Brain microvascular endothelial cell (primary cell): ENCODE measurements at regions not wholly inside any gene's neighbourhood (a gene's known extent, or its start where the extent isn't known, plus 50 kb on each side); places are given as distances from the start of the nearest gene placed in this dataset.

Source experiments
- DNase-seq: peaks from one replicate; pipeline ENCODE4 v3.0.0-alpha.2; 2020
- H3K27ac ChIP-seq: fragments of 250-450 bp; sonication (Bioruptor Pico); 2 replicates; pipeline ENCODE4 v1.5.1; 2020; ENCODE audit warnings: mild to moderate bottlenecking, moderate library complexity
- H3K27me3 ChIP-seq: fragments of 250-450 bp; sonication (Bioruptor Pico); replicated peaks from 2 replicates; pipeline ENCODE4 v1.5.1; 2020; ENCODE audit warnings: mild to moderate bottlenecking
- H3K36me3 ChIP-seq: fragments of 250-450 bp; sonication (Bioruptor Pico); replicated peaks from 2 replicates; pipeline ENCODE4 v1.5.1; 2020; ENCODE audit warnings: mild to moderate bottlenecking
- H3K4me3 ChIP-seq: 2 replicates; pipeline ENCODE4 v1.5.1; 2011; ENCODE audit warnings: low read depth, mild to moderate bottlenecking, control low read depth, low read length, moderate library complexity
- in situ Hi-C: cut with HindIII; loops from 2 replicates; pipeline ENCODE4 v1.10.0; 2017; ENCODE audit warnings: low sequenced_read_pairs, low pct_ligation_motif_present
- TF ChIP-seq, protein P1 (sequence below): IDR thresholded peaks from 2 replicates; pipeline ENCODE4 v1.5.1; 2011; ENCODE audit warnings: low read depth, mild to moderate bottlenecking, moderate library complexity, low read length, control low read depth, inconsistent platforms; ENCODE audit errors: missing control alignments

DNA sequence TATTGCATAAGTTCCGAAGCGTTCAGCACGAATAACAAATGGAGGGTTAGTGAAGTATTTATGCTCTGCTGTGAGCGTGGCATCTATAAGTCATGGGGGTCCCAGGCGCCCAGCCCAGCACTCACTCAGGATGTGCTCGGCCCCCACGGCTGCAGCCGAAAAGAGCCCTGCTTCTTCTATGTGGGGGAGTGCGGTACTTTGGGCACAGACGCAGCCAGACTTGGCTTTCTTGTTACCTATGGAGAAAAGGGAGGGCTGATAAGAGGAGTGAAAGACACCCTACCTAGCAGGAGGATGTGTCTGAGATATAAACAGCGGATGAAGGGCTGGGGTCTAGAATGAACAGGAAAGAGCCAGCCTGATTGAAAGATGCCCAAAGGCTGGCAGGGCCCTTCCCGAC, 51.4 kb downstream of the MRPL36 start:
- TF ChIP-seq, protein P1, sequence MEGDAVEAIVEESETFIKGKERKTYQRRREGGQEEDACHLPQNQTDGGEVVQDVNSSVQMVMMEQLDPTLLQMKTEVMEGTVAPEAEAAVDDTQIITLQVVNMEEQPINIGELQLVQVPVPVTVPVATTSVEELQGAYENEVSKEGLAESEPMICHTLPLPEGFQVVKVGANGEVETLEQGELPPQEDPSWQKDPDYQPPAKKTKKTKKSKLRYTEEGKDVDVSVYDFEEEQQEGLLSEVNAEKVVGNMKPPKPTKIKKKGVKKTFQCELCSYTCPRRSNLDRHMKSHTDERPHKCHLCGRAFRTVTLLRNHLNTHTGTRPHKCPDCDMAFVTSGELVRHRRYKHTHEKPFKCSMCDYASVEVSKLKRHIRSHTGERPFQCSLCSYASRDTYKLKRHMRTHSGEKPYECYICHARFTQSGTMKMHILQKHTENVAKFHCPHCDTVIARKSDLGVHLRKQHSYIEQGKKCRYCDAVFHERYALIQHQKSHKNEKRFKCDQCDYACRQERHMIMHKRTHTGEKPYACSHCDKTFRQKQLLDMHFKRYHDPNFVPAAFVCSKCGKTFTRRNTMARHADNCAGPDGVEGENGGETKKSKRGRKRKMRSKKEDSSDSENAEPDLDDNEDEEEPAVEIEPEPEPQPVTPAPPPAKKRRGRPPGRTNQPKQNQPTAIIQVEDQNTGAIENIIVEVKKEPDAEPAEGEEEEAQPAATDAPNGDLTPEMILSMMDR = no peak
- Histone ChIP-seq H3K27me3 (no peaks in the 10 kb centered on the region), H3K36me3 (no peaks in the 10 kb centered on the region), H3K4me3 (no peak overlapping the region), H3K27ac (no peak overlapping the region)
- no peak for DNase-seq
- in situ Hi-C loops = no loop called here

DNA sequence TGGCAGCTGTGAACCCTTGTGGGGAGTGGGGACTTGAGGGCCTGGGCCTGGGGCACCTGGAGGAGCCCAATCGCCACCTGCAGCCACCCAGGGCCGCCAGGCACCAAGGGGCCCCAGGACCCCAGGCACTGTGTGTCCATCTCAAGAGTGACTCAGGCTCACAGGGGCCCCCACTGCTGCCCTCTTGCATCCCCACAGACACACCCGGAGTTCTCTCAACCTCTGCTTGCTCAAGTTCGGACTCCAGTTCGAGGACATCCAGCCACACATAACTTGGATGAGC, 51.9 kb downstream of the MRPL36 start:
- TF ChIP-seq, protein P1 = no peak
- Histone ChIP-seq H3K27ac (no peak overlapping the region), H3K36me3 (no peaks in the 10 kb centered on the region), H3K4me3 (no peak overlapping the region), H3K27me3 (no peaks in the 10 kb centered on the region)
- no peak for DNase-seq
- in situ Hi-C loops = no loop called here

GRCh38 chr5:1747079-1747802, 52.4 kb downstream of the MRPL36 start:
- H3K36me3 ChIP-seq = no peaks in the 10 kb centered on the region
- H3K27me3 ChIP-seq = no peaks in the 10 kb centered on the region
- TF ChIP-seq, protein P1 = no peak
- H3K27ac ChIP-seq = no peak overlapping the region
- DNase-seq = no peak
- no peak overlapping the region for H3K4me3 ChIP-seq
- in situ Hi-C loops = no loop called here

GRCh38 chr5:1746371-1747078, 53.1 kb downstream of the MRPL36 start:
- Histone ChIP-seq H3K4me3 (no peak overlapping the region), H3K27me3 (no peaks in the 10 kb centered on the region), H3K27ac (no peak overlapping the region), H3K36me3 (no peaks in the 10 kb centered on the region)
- TF ChIP-seq, protein P1 = no peak
- DNase-seq = no peak
- in situ Hi-C loops = no loop called here

GRCh38 chr5:1745796-1746370, 53.8 kb downstream of the MRPL36 start:
- Histone ChIP-seq H3K27ac (no peak overlapping the region), H3K36me3 (no peaks in the 10 kb centered on the region), H3K4me3 (no peak overlapping the region), H3K27me3 (no peaks in the 10 kb centered on the region)
- in situ Hi-C loops = no loop called here
- DNase-seq = no peak
- TF ChIP-seq, protein P1 = no peak
